IMR-90 (cell line): ENCODE measurements at regions not wholly inside any gene's neighbourhood (a gene's known extent, or its start where the extent isn't known, plus 50 kb on each side); places are given as distances from the start of the nearest gene placed in this dataset.

Source experiments
- ATAC-seq: fragments of 200-7000 bp; cut with Tn5 transposase; 2 replicates; pipeline ENCODE4 v1.9.1; 2020; ENCODE audit warnings: low read depth, mild to moderate bottlenecking, moderate library complexity
- BruUV-seq: library from RNA; stranded (reverse); fragments of 400-500 nt; replicated peaks from 2 replicates; lab custom pipeline; 2021; lab: Mats Ljungman, UMichigan
- CTCF ChIA-PET: fragments of 300-600 bp; formaldehyde crosslinking; extraction: SDS; loops from one replicate; lab custom pipeline; 2021; ENCODE audit warnings: antibody characterized with exemption; lab: Yijun Ruan, JAX
- POLR2A ChIA-PET: fragments of 300-600 bp; sonication (Branson Sonifier 250); formaldehyde crosslinking; loops from one replicate; lab custom pipeline; 2022; ENCODE audit warnings: antibody characterized with exemption; ENCODE audit not compliant: unreplicated experiment; lab: Charles Lee
- DNase-seq: peaks from one replicate; pipeline ENCODE4 v3.0.0; 2013
- H2AFZ ChIP-seq: replicated peaks from 2 replicates; pipeline ENCODE3; 2013; ENCODE audit warnings: low read length, mild to moderate bottlenecking; ENCODE audit not compliant: poor library complexity
- H2AK5ac ChIP-seq: 2 replicates; pipeline ENCODE4 v1.6.1; 2013; ENCODE audit warnings: low read depth, low read length, inconsistent platforms
- H2AK9ac ChIP-seq: replicated peaks from 2 replicates; pipeline ENCODE3; 2013; ENCODE audit warnings: mild to moderate bottlenecking, low read depth, low read length, moderate library complexity; ENCODE audit not compliant: poor library complexity
- H2BK120ac ChIP-seq: 2 replicates; pipeline ENCODE4 v1.6.1; 2013; ENCODE audit warnings: low read depth, low read length, inconsistent platforms
- H2BK15ac ChIP-seq: 3 replicates; pipeline ENCODE4 v1.6.1; 2013; ENCODE audit warnings: low read depth, low read length, inconsistent platforms
- H2BK20ac ChIP-seq: 2 replicates; pipeline ENCODE4 v1.6.1; 2013; ENCODE audit warnings: low read depth, mild to moderate bottlenecking, inconsistent platforms, low read length, moderate library complexity
- H2BK5ac ChIP-seq: 2 replicates; pipeline ENCODE4 v1.6.1; 2013; ENCODE audit warnings: mild to moderate bottlenecking, low read depth, low read length, inconsistent platforms; ENCODE audit not compliant: poor library complexity, severe bottlenecking
- H3K14ac ChIP-seq: replicated peaks from 2 replicates; pipeline ENCODE4 v1.6.1; 2013; ENCODE audit warnings: low read depth, low read length, inconsistent platforms
- H3K18ac ChIP-seq: 2 replicates; pipeline ENCODE4 v1.6.1; 2013; ENCODE audit warnings: low read depth, low read length, control low read depth
- H3K23ac ChIP-seq: 2 replicates; pipeline ENCODE4 v1.6.1; 2013; ENCODE audit warnings: low read depth, low read length, inconsistent platforms
- H3K27ac ChIP-seq: 2 replicates; pipeline ENCODE4 v1.5.1; 2013; ENCODE audit warnings: mild to moderate bottlenecking, control low read depth, low read length; ENCODE audit not compliant: insufficient read depth
- H3K27me3 ChIP-seq: 2 replicates; pipeline ENCODE4 v1.6.1; 2013; ENCODE audit warnings: low read length; ENCODE audit not compliant: control insufficient read depth, insufficient read depth
- H3K36me3 ChIP-seq: 2 replicates; pipeline ENCODE4 v1.6.1; 2013; ENCODE audit warnings: low read length, mixed read lengths; ENCODE audit not compliant: control insufficient read depth, insufficient read depth
- H3K4ac ChIP-seq: 2 replicates; pipeline ENCODE4 v1.6.1; 2013; ENCODE audit warnings: low read depth, low read length, inconsistent platforms
- H3K4me1 ChIP-seq: 2 replicates; pipeline ENCODE4 v1.6.1; 2013; ENCODE audit warnings: low read length, mixed read lengths; ENCODE audit not compliant: control insufficient read depth, insufficient read depth
- H3K4me2 ChIP-seq: 2 replicates; pipeline ENCODE4 v1.6.1; 2013; ENCODE audit warnings: low read depth, mild to moderate bottlenecking, control low read depth, low read length, moderate library complexity
- H3K4me3 ChIP-seq: 2 replicates; pipeline ENCODE4 v1.5.1; 2013; ENCODE audit warnings: low read depth, mild to moderate bottlenecking, control low read depth, low read length, moderate library complexity; ENCODE audit not compliant: insufficient read depth
- H3K56ac ChIP-seq: 2 replicates; pipeline ENCODE4 v1.6.1; 2013; ENCODE audit warnings: low read length, inconsistent platforms; ENCODE audit not compliant: insufficient read depth; ENCODE audit errors: extremely low read depth
- H3K79me1 ChIP-seq, 2 experiments: 2 replicates each; pipeline ENCODE4 v1.6.1; 2013; ENCODE audit warnings: low read length in 2 of 2, inconsistent platforms in 1 of 2, low read depth in 1 of 2
- H3K9ac ChIP-seq: 2 replicates; pipeline ENCODE4 v1.6.1; 2013; ENCODE audit warnings: low read depth, low read length, control low read depth
- H3K9me1 ChIP-seq: 2 replicates; pipeline ENCODE4 v1.6.1; 2013; ENCODE audit warnings: low read length, inconsistent platforms; ENCODE audit not compliant: insufficient read depth
- H3K9me3 ChIP-seq: 2 replicates; pipeline ENCODE4 v1.6.1; 2013; ENCODE audit warnings: low read length; ENCODE audit not compliant: control insufficient read depth, insufficient read depth
- H4K20me1 ChIP-seq: 2 replicates; pipeline ENCODE4 v1.6.1; 2013; ENCODE audit warnings: low read length, inconsistent platforms; ENCODE audit not compliant: insufficient read depth
- H4K5ac ChIP-seq: 2 replicates; pipeline ENCODE4 v1.6.1; 2013; ENCODE audit warnings: mild to moderate bottlenecking, low read depth, low read length, control low read depth
- H4K8ac ChIP-seq, 2 experiments: 2 replicates each; pipeline ENCODE4 v1.6.1; 2013; ENCODE audit warnings: low read depth in 2 of 2, low read length in 2 of 2, control low read depth in 1 of 2, inconsistent platforms in 1 of 2
- H4K91ac ChIP-seq: 2 replicates; pipeline ENCODE4 v1.6.1; 2013; ENCODE audit warnings: low read depth, low read length, inconsistent platforms; ENCODE audit not compliant: insufficient read depth
- SMC3 ChIP-seq: fragments of 150-350 bp; IDR thresholded peaks from 2 replicates; pipeline ENCODE4 v1.6.1; 2016; ENCODE audit warnings: low read depth, mild to moderate bottlenecking, antibody characterized with exemption, low read length, moderate library complexity
- WGBS, 2 experiments: methylation state at CpG; one replicate each; pipeline versions ENCODE4 v1.1.5 to v1.1.7; 2013; ENCODE audit warnings: missing lambda C conversion rate in 2 of 2; ENCODE audit not compliant: insufficient read length in 1 of 2; ENCODE audit errors: extremely low coverage in 2 of 2; 5-methylcytosine and 5-hydroxymethylcytosine counted together
- dilution Hi-C: fragments of 300-500 bp; cut with HindIII; formaldehyde crosslinking; loops from one replicate; pipeline ENCODE4 v1.14.3; 2018; ENCODE audit warnings: low sequenced_read_pairs; ENCODE audit not compliant: unreplicated experiment
- in situ Hi-C: fragments of 300-500 bp; cut with MboI; formaldehyde crosslinking; loops from 3 replicates; pipeline ENCODE4 v1.14.3; 2019; ENCODE audit warnings: low sequenced_read_pairs, inconsistent platforms, mixed read lengths
- intact Hi-C: fragments of 100-400 bp; cut with micrococcal nuclease; formaldehyde crosslinking; loops from 2 replicates; pipeline ENCODE4 v1.10.0; 2022

- H4K8ac ChIP-seq, result no peak overlapping the region
- CTCF ChIA-PET, result no interaction called here
- H3K9me1 ChIP-seq, result no peaks in the 10 kb centered on the region
- H2BK15ac ChIP-seq, result no peak overlapping the region
- H2BK120ac ChIP-seq, result no peak overlapping the region
- H2BK20ac ChIP-seq, result no peak overlapping the region
- dilution Hi-C loops, result no loop called here
- no peak overlapping the region for H3K56ac ChIP-seq
- DNase-seq, result no peak
- H2AFZ ChIP-seq, result no peak overlapping the region
- H3K4me1 ChIP-seq, result no peaks in the 10 kb centered on the region
- H4K5ac ChIP-seq, result no peak overlapping the region
- H3K23ac ChIP-seq, result no peak overlapping the region
- no peak overlapping the region for H3K4me3 ChIP-seq
- H3K4me2 ChIP-seq, result no peak overlapping the region
- no peak overlapping the region for H4K91ac ChIP-seq
- POLR2A ChIA-PET, result no interaction called here
- intact Hi-C loops, result no loop called here
- H3K27me3 ChIP-seq, result no peaks in the 10 kb centered on the region
- H3K9ac ChIP-seq, result no peak overlapping the region
- no peak overlapping the region for H2AK5ac ChIP-seq
- no CpG with 5 or more reads among the region's 17 CpGs for WGBS, 2 experiments
- no peaks in the 10 kb centered on the region for H4K20me1 ChIP-seq
- TF ChIP-seq SMC3, result no peak
- no peak overlapping the region for H2BK5ac ChIP-seq
- H3K36me3 ChIP-seq, result no peaks in the 10 kb centered on the region
- H3K4ac ChIP-seq, result no peak overlapping the region
- no peak for ATAC-seq
- H3K9me3 ChIP-seq, result no peaks in the 10 kb centered on the region
- no peak overlapping the region for H3K18ac ChIP-seq
- no TSS peak for BruUV-seq
- no peaks in the 10 kb centered on the region for H3K79me1 ChIP-seq
- H3K27ac ChIP-seq, result no peak overlapping the region
- no peak overlapping the region for H2AK9ac ChIP-seq
- no peak overlapping the region for H3K14ac ChIP-seq
- in situ Hi-C loops, result no loop called here
These were observed 153.6 kb downstream of the KCTD15 start for GRCh38 chr19:33950091-33950750.
